GM12878 (cell line): ENCODE measurements at regions not wholly inside any gene's neighbourhood (a gene's known extent, or its start where the extent isn't known, plus 50 kb on each side); places are given as distances from the start of the nearest gene placed in this dataset.

ENCODE experiments used
- ATAC-seq: fragments of 200-7000 bp; cut with Tn5 transposase; 3 replicates; pipeline ENCODE4 v1.9.1; 2020; ENCODE audit warnings: mild to moderate bottlenecking, moderate library complexity
- BruUV-seq: library from RNA; stranded (reverse); fragments of 400-500 nt; replicated peaks from 2 replicates; lab custom pipeline; 2021; lab: Mats Ljungman, UMichigan
- CTCF ChIA-PET: fragments of 300-600 bp; sonication (Branson Sonifier 250); formaldehyde crosslinking; extraction: SDS; loops from one replicate; lab custom pipeline; 2021; ENCODE audit warnings: inconsistent platforms; lab: Yijun Ruan, JAX
- POLR2A ChIA-PET: fragments of 350-600 bp; formaldehyde crosslinking; extraction: SDS; loops from one replicate; lab custom pipeline; 2021; ENCODE audit warnings: inconsistent platforms; lab: Charles Lee
- RAD21 ChIA-PET: fragments of 300-600 bp; sonication (Branson Sonifier 250); formaldehyde crosslinking; loops from one replicate; lab custom pipeline; 2023; ENCODE audit warnings: antibody characterized with exemption; ENCODE audit not compliant: unreplicated experiment; lab: Charles Lee
- SMC1A ChIA-PET: fragments of 300-600 bp; sonication (Branson Sonifier 250); formaldehyde crosslinking; loops from one replicate; lab custom pipeline; 2023; ENCODE audit not compliant: unreplicated experiment, uncharacterized antibody; lab: Charles Lee
- DNase-seq: peaks from one replicate; pipeline ENCODE4 v3.0.0-alpha.2; 2011; ENCODE audit warnings: low read depth, low spot score
- FAIRE-seq: peaks from 3 replicates; lab custom pipeline; 2011; peaks lifted over from hg19 to GRCh38; lab: Jason Lieb, UNC
- H2AFZ ChIP-seq: 2 replicates; pipeline ENCODE4 v1.6.0; 2011; ENCODE audit warnings: low read depth, low read length, control low read depth; ENCODE audit not compliant: control insufficient read depth
- H3K27ac ChIP-seq: 2 replicates; pipeline ENCODE4 v1.5.1; 2011; ENCODE audit warnings: control low read depth; ENCODE audit not compliant: control insufficient read depth, insufficient read depth
- H3K27me3 ChIP-seq, 2 experiments: replicated peaks in 1 of 2; 2 replicates each; pipeline versions ENCODE4 v1.6.0 to v1.6.1; 2011; ENCODE audit warnings: low read length in 1 of 2; ENCODE audit not compliant: control insufficient read depth in 2 of 2, insufficient read depth in 2 of 2
- H3K36me3 ChIP-seq, 2 experiments: 2 replicates each; pipeline ENCODE4 v1.5.1; 2011; ENCODE audit warnings: low read length in 1 of 2; ENCODE audit not compliant: control insufficient read depth in 2 of 2, insufficient read depth in 2 of 2
- H3K4me1 ChIP-seq: 2 replicates; pipeline ENCODE4 v1.6.1; 2011; ENCODE audit warnings: mild to moderate bottlenecking, low read length, moderate library complexity, mixed read lengths; ENCODE audit not compliant: control insufficient read depth, insufficient read depth
- H3K4me2 ChIP-seq: 2 replicates; pipeline ENCODE4 v1.6.0; 2011; ENCODE audit warnings: control low read depth; ENCODE audit not compliant: control insufficient read depth, insufficient read depth
- H3K4me3 ChIP-seq: fragments of 200-600 bp; sonication (generic); 2 replicates; pipeline ENCODE4 v1.5.1; 2016
- H3K79me2 ChIP-seq: 2 replicates; pipeline ENCODE4 v1.6.0; 2011; ENCODE audit warnings: low read length; ENCODE audit not compliant: control insufficient read depth, insufficient read depth
- H3K9ac ChIP-seq: 2 replicates; pipeline ENCODE4 v1.8.0; 2011; ENCODE audit warnings: low read length, control low read depth, mixed read lengths; ENCODE audit not compliant: control insufficient read depth, insufficient read depth
- H3K9me3 ChIP-seq: replicated peaks from 3 replicates; pipeline ENCODE4 v1.5.1; 2011; ENCODE audit warnings: mild to moderate bottlenecking, low read length; ENCODE audit not compliant: control insufficient read depth, insufficient read depth
- H4K20me1 ChIP-seq: 2 replicates; pipeline ENCODE4 v1.6.0; 2011; ENCODE audit not compliant: control insufficient read depth, insufficient read depth
- CHD1 ChIP-seq: IDR thresholded peaks from 2 replicates; pipeline ENCODE4 v1.6.1; 2012; ENCODE audit warnings: low read depth, low read length, improper control_type of control experiment
- CHD4 ChIP-seq: fragments of 200-600 bp; sonication (generic); IDR thresholded peaks from 2 replicates; pipeline ENCODE4 v1.6.1; 2016; ENCODE audit warnings: mild to moderate bottlenecking
- CREM ChIP-seq: IDR thresholded peaks from 2 replicates; pipeline ENCODE4 v1.6.1; 2014; ENCODE audit warnings: antibody characterized with exemption, low read depth
- FOXK2 ChIP-seq: fragments of 450-650 bp; IDR thresholded peaks from 2 replicates; pipeline ENCODE4 v1.6.1; 2017; ENCODE audit warnings: mild to moderate bottlenecking, moderate library complexity
- GATAD2B ChIP-seq: fragments of 450-650 bp; conservative IDR thresholded peaks from 2 replicates; pipeline ENCODE4 v1.6.1; 2017; ENCODE audit warnings: low read depth, mild to moderate bottlenecking, moderate library complexity
- HDAC2 ChIP-seq: fragments of 200-600 bp; sonication (generic); IDR thresholded peaks from 2 replicates; pipeline ENCODE4 v1.6.1; 2017
- MEF2A ChIP-seq: IDR thresholded peaks from 2 replicates; pipeline ENCODE4 v1.6.1; 2011; ENCODE audit warnings: low read depth, mild to moderate bottlenecking, low read length, moderate library complexity; ENCODE audit not compliant: insufficient read depth
- NFYB ChIP-seq: IDR thresholded peaks from 2 replicates; pipeline ENCODE4 v1.6.1; 2011; ENCODE audit warnings: low read depth, mild to moderate bottlenecking, low read length, improper control_type of control experiment, moderate library complexity; ENCODE audit not compliant: insufficient read depth
- NKRF ChIP-seq: fragments of 450-650 bp; conservative IDR thresholded peaks from 2 replicates; pipeline ENCODE4 v1.6.1; 2017; ENCODE audit warnings: mild to moderate bottlenecking, moderate library complexity
- PKNOX1 ChIP-seq: fragments of 450-650 bp; IDR thresholded peaks from 2 replicates; pipeline ENCODE4 v1.6.1; 2016; ENCODE audit warnings: mild to moderate bottlenecking
- REST ChIP-seq: IDR thresholded peaks from 2 replicates; pipeline ENCODE4 v1.6.1; 2012; ENCODE audit warnings: mild to moderate bottlenecking, low read depth, low read length
- RUNX3 ChIP-seq: IDR thresholded peaks from 2 replicates; pipeline ENCODE4 v1.6.1; 2012; ENCODE audit warnings: low read length, inconsistent platforms
- TAF1 ChIP-seq: IDR thresholded peaks from 2 replicates; pipeline ENCODE4 v1.6.1; 2011; ENCODE audit warnings: mild to moderate bottlenecking, low read depth, low read length, borderline replicate concordance
- TCF3 ChIP-seq: IDR thresholded peaks from 2 replicates; pipeline ENCODE4 v1.6.1; 2012; ENCODE audit warnings: low read depth, mild to moderate bottlenecking, low read length, borderline replicate concordance; ENCODE audit not compliant: insufficient read depth
- WGBS: methylation state at CpG from one replicate; pipeline ENCODE4 v1.1.6; 2016; ENCODE audit warnings: low lambda C conversion rate; ENCODE audit not compliant: insufficient replicate concordance, insufficient coverage; ENCODE audit errors: missing lambda C conversion rate; 5-methylcytosine and 5-hydroxymethylcytosine counted together
- in situ Hi-C: fragments of 300-500 bp; cut with MboI; formaldehyde crosslinking; loops from 9 replicates; pipeline ENCODE4 v1.14.3; 2018; ENCODE audit warnings: mixed read lengths
- intact Hi-C: fragments of 100-400 bp; cut with micrococcal nuclease; formaldehyde crosslinking; loops from one replicate; pipeline ENCODE4 v1.14.2; 2022; ENCODE audit not compliant: unreplicated experiment

- Histone ChIP-seq H3K79me2 (no peaks in the 10 kb centered on the region), H3K27ac (no peak overlapping the region), H3K9ac (no peak overlapping the region), H3K4me3 (no peak overlapping the region), H4K20me1 (no peaks in the 10 kb centered on the region), H2AFZ (no peak overlapping the region), H3K4me2 (no peak overlapping the region), H3K4me1 (no peaks in the 10 kb centered on the region), H3K27me3 (no peaks in the 10 kb centered on the region), H3K9me3 (no peaks in the 10 kb centered on the region), H3K36me3 (no peaks in the 10 kb centered on the region)
- RAD21 ChIA-PET: no interaction called here
- DNase-seq (no peak), ATAC-seq (peak; percentile 36; the same call in 1 of the 3 replicates), FAIRE-seq (no peak)
- whole genome bisulfite sequencing: 0% methylated on average over 2 of the region's 2 CpGs
- POLR2A ChIA-PET: no interaction called here
- SMC1A ChIA-PET: no interaction called here
- in situ Hi-C loops (no loop called here), intact Hi-C loops (no loop called here)
- CTCF ChIA-PET: no interaction called here
- no TSS peak for BruUV-seq
- TF ChIP-seq MEF2A: no peak
- no peak for TF ChIP-seq GATAD2B
- no peak for TF ChIP-seq RUNX3
- no peak for TF ChIP-seq FOXK2
- no peak for TF ChIP-seq NKRF
- TF ChIP-seq TCF3: no peak
- no peak for TF ChIP-seq HDAC2
- TF ChIP-seq NFYB: no peak
- TF ChIP-seq CREM: no peak
- TF ChIP-seq CHD4: no peak
- TF ChIP-seq PKNOX1: no peak
- no peak for TF ChIP-seq REST
- no peak for TF ChIP-seq CHD1
- no peak for TF ChIP-seq TAF1
Observed at GRCh38 chr6:56004426-56004825, 129.0 kb upstream of the BMP5 start.
